Fibroblast of the aortic adventitia (primary cell): ENCODE measurements at regions not wholly inside any gene's neighbourhood (a gene's known extent, or its start where the extent isn't known, plus 50 kb on each side); places are given as distances from the start of the nearest gene placed in this dataset.
A peak's percentile ranks its signal among the peaks of the same experiment; 100 is the strongest.

Source experiments
- DNase-seq: peaks from one replicate; pipeline ENCODE4 v3.0.0-alpha.2; 2010; ENCODE audit warnings: low read depth
- H3K4me3 ChIP-seq: 2 replicates; pipeline ENCODE4 v1.5.1; 2011; ENCODE audit warnings: low read depth, mild to moderate bottlenecking, control low read depth, low read length, moderate library complexity
- TF ChIP-seq, protein P1 (sequence below): IDR thresholded peaks from 2 replicates; pipeline ENCODE4 v1.5.1; 2011; ENCODE audit warnings: mild to moderate bottlenecking, low read length, control low read depth, inconsistent platforms; ENCODE audit not compliant: insufficient read depth

DNA sequence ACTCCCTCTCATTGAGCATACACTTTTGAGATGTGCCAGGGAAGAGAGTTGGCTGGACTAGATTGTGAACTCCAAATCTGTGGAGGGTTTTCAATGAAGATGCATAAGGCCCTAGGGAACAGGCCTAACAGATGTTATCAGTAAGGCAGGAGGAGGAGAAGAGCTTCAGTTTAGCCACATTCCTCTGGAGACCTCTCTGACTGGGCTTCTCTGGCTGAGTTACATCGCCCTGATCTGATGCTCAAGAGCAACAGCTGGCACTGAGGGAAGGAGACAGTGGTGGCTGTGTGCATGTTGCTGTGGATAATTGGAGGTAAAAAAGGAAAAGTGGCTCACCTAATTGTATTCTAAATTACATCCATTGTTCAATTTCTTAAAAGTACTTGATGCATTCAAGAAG, 206.4 kb upstream of the CFAP20DC start:
- no peak for DNase-seq

DNA sequence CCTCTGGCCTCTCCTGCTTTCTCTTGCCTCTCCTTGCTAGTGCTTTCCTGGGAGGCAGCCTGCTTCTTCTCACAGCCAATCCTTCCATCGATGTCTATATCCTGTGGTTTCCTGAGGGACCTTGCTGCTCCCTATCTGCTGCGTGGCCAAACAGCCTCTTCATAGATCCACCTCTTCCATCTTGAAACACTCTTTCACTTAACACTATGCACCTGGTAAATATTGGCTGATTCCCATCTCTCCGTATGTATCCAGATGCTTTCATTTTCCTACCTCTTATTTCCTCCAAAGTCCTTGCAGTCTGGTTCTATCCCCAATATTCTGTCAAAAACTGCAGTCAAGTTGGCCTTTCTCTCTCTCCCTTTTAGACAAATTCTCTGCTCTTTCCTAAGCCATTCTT, 205.2 kb upstream of the CFAP20DC start:
- TF ChIP-seq, protein P1, sequence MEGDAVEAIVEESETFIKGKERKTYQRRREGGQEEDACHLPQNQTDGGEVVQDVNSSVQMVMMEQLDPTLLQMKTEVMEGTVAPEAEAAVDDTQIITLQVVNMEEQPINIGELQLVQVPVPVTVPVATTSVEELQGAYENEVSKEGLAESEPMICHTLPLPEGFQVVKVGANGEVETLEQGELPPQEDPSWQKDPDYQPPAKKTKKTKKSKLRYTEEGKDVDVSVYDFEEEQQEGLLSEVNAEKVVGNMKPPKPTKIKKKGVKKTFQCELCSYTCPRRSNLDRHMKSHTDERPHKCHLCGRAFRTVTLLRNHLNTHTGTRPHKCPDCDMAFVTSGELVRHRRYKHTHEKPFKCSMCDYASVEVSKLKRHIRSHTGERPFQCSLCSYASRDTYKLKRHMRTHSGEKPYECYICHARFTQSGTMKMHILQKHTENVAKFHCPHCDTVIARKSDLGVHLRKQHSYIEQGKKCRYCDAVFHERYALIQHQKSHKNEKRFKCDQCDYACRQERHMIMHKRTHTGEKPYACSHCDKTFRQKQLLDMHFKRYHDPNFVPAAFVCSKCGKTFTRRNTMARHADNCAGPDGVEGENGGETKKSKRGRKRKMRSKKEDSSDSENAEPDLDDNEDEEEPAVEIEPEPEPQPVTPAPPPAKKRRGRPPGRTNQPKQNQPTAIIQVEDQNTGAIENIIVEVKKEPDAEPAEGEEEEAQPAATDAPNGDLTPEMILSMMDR: no peak
- no peak for DNase-seq
- H3K4me3 ChIP-seq: no peak overlapping the region

More for the DNA sequence above, 206.4 kb upstream of the CFAP20DC start:
- no peak overlapping the region for H3K4me3 ChIP-seq
- TF ChIP-seq, protein P1: no peak

DNA sequence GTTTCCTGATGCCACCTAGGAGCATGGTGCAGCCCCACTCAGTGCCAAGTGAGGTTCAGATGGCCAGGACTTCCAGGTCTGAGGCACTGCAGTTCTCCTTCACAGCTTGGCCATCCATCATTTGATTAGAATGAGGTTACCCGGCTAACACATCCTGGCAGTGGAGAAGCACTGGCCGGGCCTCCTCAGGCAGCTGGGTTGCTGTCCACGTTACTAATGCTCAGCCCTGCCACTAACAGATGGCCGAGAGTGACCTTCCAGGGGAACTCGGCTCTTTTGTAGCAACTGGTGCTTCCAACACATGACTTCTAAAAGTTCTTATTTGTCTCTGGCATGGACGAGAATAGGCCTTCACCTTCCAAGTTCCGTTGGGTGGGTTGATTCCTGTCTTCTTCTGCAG, 204.6 kb upstream of the CFAP20DC start:
- no peak overlapping the region for H3K4me3 ChIP-seq
- TF ChIP-seq, protein P1: no peak
- no peak for DNase-seq

DNA sequence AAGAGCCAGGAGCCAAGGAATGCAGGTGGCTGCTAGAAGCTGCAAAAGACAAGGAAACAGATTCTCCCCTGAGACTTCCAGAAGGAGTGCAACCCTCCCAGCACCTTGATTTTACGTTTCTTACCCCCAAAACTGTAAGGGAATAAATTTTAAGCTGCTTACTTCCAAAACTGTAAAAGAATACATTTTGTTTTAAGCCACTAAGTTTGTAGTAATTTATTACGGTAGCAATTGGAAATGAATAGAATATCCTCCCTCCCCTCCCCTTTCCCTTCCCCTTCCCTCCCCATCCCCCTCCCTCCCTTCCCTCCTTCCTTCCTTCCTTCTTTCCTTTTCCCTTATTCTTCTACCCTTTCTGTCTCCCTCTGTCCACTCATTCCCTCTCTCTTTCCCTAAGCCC, 203.7 kb upstream of the CFAP20DC start:
- DNase-seq: no peak
- H3K4me3 ChIP-seq: no peak overlapping the region
- TF ChIP-seq, protein P1: no peak

DNA sequence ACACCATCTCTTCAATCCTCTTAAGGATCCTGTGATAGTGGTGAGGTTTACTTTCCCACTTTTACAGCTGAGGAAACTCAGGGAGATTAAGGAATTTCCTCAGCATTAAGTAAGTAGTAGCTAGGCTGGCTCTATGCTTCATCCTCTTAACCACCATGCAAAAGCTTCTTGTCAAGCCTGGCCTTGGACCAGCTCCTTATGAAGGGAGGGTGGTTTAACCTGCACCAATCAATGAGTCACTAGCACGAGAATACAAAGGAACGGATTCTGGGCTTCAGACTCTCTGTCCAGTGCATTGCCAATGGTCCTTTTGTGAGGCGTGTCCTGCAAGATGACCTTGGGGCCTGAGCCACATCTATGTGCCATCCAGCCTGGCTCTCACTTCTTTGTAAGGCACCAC, 202.0 kb upstream of the CFAP20DC start:
- H3K4me3 ChIP-seq: no peak overlapping the region
- DNase-seq: peak; percentile 64
- TF ChIP-seq, protein P1: no peak

DNA sequence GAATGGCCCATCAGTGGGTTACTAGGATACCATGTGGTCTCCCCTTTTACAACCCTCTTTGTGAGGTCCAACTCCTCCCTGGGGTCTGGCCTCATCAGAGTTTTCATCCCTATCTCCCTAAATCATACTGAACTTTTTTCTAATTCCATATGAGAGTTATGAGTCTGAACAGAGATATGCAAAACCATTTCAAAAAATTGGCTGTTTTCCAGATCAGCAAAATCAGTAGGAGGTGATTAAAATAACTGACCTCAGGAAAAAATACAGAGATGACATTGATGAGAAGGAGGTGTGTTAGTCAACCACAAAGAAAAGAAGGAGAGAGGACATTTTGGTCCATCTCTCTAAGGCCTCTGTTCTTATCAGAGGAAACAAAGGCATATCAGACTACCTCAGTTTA, 200.8 kb upstream of the CFAP20DC start:
- H3K4me3 ChIP-seq: no peak overlapping the region
- no peak for DNase-seq
- TF ChIP-seq, protein P1: no peak

DNA sequence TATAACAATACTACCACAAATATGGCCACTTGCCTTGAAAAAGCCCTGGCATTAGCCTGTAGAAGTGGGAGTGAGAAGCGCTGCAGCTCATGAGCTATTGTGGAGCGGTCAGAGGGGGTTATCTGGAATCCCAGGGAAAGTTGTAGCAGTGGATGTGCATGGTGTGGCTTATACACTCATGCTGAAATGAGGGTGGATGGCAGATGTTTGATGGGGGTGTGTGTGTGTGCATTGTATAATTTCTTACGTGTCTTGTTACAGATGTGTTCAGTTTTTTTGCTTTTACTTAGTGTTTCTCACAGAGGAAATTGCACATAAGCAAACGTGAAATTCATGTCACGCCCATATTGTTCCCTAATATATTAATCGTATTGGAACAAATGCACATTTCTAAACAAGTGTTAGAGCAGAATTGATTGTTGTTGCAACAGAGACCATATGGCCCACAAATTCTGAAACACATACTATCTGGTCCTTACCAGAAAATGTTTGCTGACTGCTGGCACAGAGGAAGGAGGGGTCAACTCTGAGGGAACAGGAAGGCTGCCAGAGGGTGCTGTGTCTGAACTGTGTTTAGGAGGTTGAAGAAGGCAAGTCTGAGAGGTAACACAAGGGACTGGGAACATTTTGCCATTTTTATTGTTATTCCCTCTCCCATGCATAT, 200.0 kb upstream of the CFAP20DC start:
- no peak for DNase-seq
- TF ChIP-seq, protein P1: no peak
- H3K4me3 ChIP-seq: no peak overlapping the region
